ENCODE measurements at regions not wholly inside any gene's neighbourhood (a gene's known extent, or its start where the extent isn't known, plus 50 kb on each side); places are given as distances from the start of the nearest gene placed in this dataset.

GRCh38 chr7:85289279-85289678, 102.4 kb upstream of the SEMA3D start:
- H2BK120ac ChIP-seq (replicated peaks; ENCODE audit: low read depth, low read length) = no peak overlapping the region
- no peak overlapping the region for H3K4me3 ChIP-seq (ENCODE audit: extremely low read depth in 1 of 4, insufficient read depth in 2 of 4, low read depth in 3 of 4, low read length in 4 of 4)
- H4K5ac ChIP-seq (ENCODE audit: insufficient read length, low read depth, low read length) = no peak overlapping the region
- no peak overlapping the region for H3K14ac ChIP-seq (ENCODE audit: insufficient read length)
- no peaks in the 10 kb centered on the region for H3K79me2 ChIP-seq (ENCODE audit: control insufficient read depth in 1 of 2, insufficient read depth in 2 of 2, low read length in 2 of 2)
- no peak overlapping the region for H2BK15ac ChIP-seq (ENCODE audit: low read length)
- 0 out of 4 replicates have a peak, but pooled peaks cover 0 to 2% of the 10 kb centered on the region in 2 experiments for H3K9me3 ChIP-seq (ENCODE audit: insufficient read depth in 2 of 2, low read depth in 1 of 2, low read length in 1 of 2)
- ChIA-PET POLR2A (ENCODE audit: partially characterized antibody) (no interaction called here), CTCF (ENCODE audit: partially characterized antibody) (interaction anchor here (0.5 to 0.9 kb wide), 2 partner anchors 10 to 91 kb away, joined by 3 to 4 read pairs; no protein-coding TSS in a partner anchor)
- H3K27me3 ChIP-seq (replicated peaks in 1 of 4; ENCODE audit: control insufficient read depth in 3 of 4, extremely low read depth in 1 of 4, insufficient read depth in 3 of 4, low read length in 3 of 4) = no peaks in the 10 kb centered on the region
- no peak overlapping the region for H3K27ac ChIP-seq (ENCODE audit: low read depth, low read length)
- no peak overlapping the region for H3K18ac ChIP-seq (ENCODE audit: extremely low read depth, low read length)
- no peak overlapping the region for H2BK20ac ChIP-seq (ENCODE audit: low read length)
- H2BK5ac ChIP-seq (ENCODE audit: low read depth, low read length) = no peak overlapping the region
- no peak overlapping the region for H3K9ac ChIP-seq (replicated peaks in 1 of 4; ENCODE audit: extremely low read depth in 1 of 4, low read depth in 3 of 4, low read length in 3 of 4)
- no peak overlapping the region for H2BK12ac ChIP-seq (ENCODE audit: low read depth, low read length)
- DNase-seq (ENCODE audit: low read depth in 1 of 2, low spot score in 2 of 2) = no peak
- FAIRE-seq = no peak
- H3K4me2 ChIP-seq (ENCODE audit: insufficient read depth in 1 of 2, low read depth in 2 of 2, low read length in 2 of 2) = no peak overlapping the region
- H3K23ac ChIP-seq (ENCODE audit: insufficient read length) = no peak overlapping the region
- 71% methylated on average over 4 of the region's 4 CpGs; no CpG with 5 or more reads in 1 of the 2 experiments for WGBS, 2 experiments (ENCODE audit: extremely low coverage in 1 of 2, insufficient coverage in 1 of 2, insufficient read length in 1 of 2, insufficient replicate concordance in 2 of 2, low coverage in 1 of 2, low lambda C conversion rate in 2 of 2, missing lambda C conversion rate in 1 of 2)
- no peak overlapping the region for H2AK5ac ChIP-seq (ENCODE audit: low read depth, low read length)
- no peak overlapping the region for H4K8ac ChIP-seq (ENCODE audit: extremely low read depth, insufficient read depth, low read length)
- H3K56ac ChIP-seq (replicated peaks; ENCODE audit: insufficient read length, low read depth, low read length) = no peak overlapping the region
- H2AFZ ChIP-seq (ENCODE audit: low read length) = no peak overlapping the region
- H3K4ac ChIP-seq (replicated peaks; ENCODE audit: insufficient read length, low read depth, low read length) = no peak overlapping the region
- H4K91ac ChIP-seq (replicated peaks; ENCODE audit: insufficient read length, low read length) = no peak overlapping the region
- H3K36me3 ChIP-seq (ENCODE audit: control insufficient read depth in 2 of 4, insufficient read depth in 4 of 4, low read length in 3 of 4) = no peaks in the 10 kb centered on the region
- no peaks in the 10 kb centered on the region for H3K23me2 ChIP-seq (ENCODE audit: low read depth, low read length)
- no peaks in the 10 kb centered on the region for H3K79me1 ChIP-seq (ENCODE audit: low read depth, low read length)
- no peaks in the 10 kb centered on the region for H4K20me1 ChIP-seq (replicated peaks in 1 of 2; ENCODE audit: control insufficient read depth in 1 of 2, insufficient read depth in 2 of 2, low read length in 2 of 2)
- H3K4me1 ChIP-seq (replicated peaks in 1 of 4; ENCODE audit: control insufficient read depth in 3 of 4, insufficient read depth in 4 of 4, low read length in 3 of 4) = peaks cover 0 to 5% (median 1%) of the 10 kb centered on the region in 4 experiments; a peak in 3 of 7 replicates
- TF ChIP-seq RXRA (IDR thresholded peaks at IDR 0.05; ENCODE audit: insufficient read depth, low read depth, low read length) = no peak
- no peak for TF ChIP-seq RFX5 (IDR thresholded peaks at IDR 0.05; ENCODE audit: borderline replicate concordance, low read depth, low read length)
- no peak for TF ChIP-seq EP300 (IDR thresholded peaks at IDR 0.05; ENCODE audit: borderline replicate concordance in 1 of 2, low read depth in 2 of 2, low read length in 2 of 2)
- no peak for TF ChIP-seq ATF2 (IDR thresholded peaks at IDR 0.05; ENCODE audit: low read length)
- TF ChIP-seq USF2 (IDR thresholded peaks at IDR 0.05; ENCODE audit: low read length) = no peak
- no peak for TF ChIP-seq TCF12 (IDR thresholded peaks at IDR 0.05; ENCODE audit: low read depth, low read length)
- TF ChIP-seq TEAD4 (IDR thresholded peaks at IDR 0.05; ENCODE audit: low read depth, low read length) = no peak
- TF ChIP-seq SRF (IDR thresholded peaks at IDR 0.05; ENCODE audit: low read depth, low read length) = no peak
- TF ChIP-seq ZNF274 (IDR thresholded peaks at IDR 0.05; ENCODE audit: borderline replicate concordance, extremely low read depth, low read length) = no peak
- no peak for TF ChIP-seq HDAC2 (IDR thresholded peaks at IDR 0.05; ENCODE audit: borderline replicate concordance in 1 of 2, low read depth in 2 of 2, low read length in 2 of 2)
- TF ChIP-seq KDM4A (IDR thresholded peaks at IDR 0.05; ENCODE audit: low read depth, low read length, severe bottlenecking) = no peak

Data from H1 (cell line).